H7 (cell line): ENCODE measurements at regions not wholly inside any gene's neighbourhood (a gene's known extent, or its start where the extent isn't known, plus 50 kb on each side); places are given as distances from the start of the nearest gene placed in this dataset.

Experiments
- DNase-seq: peaks from one replicate; pipeline ENCODE4 v3.0.0; 2012
- H3K27me3 ChIP-seq: 2 replicates; pipeline ENCODE4 v1.6.0; 2011; ENCODE audit warnings: mild to moderate bottlenecking, low read length; ENCODE audit not compliant: control insufficient read depth, insufficient read depth
- H3K36me3 ChIP-seq: replicated peaks from 2 replicates; pipeline ENCODE4 v1.5.1; 2011; ENCODE audit warnings: low read length; ENCODE audit not compliant: control insufficient read depth, insufficient read depth
- H3K4me3 ChIP-seq: 2 replicates; pipeline ENCODE4 v1.5.1; 2011; ENCODE audit warnings: low read depth, mild to moderate bottlenecking, control low read depth, low read length, moderate library complexity; ENCODE audit not compliant: insufficient read depth

- DNase-seq: no peak
- no peak overlapping the region for H3K4me3 ChIP-seq
- H3K36me3 ChIP-seq: no peaks in the 10 kb centered on the region
- no peaks in the 10 kb centered on the region for H3K27me3 ChIP-seq
Measured at GRCh38 chr2:13877571-13877970, 754.9 kb upstream of the LRATD1 start.

GRCh38 chr2:13884291-13884976 is 748.1 kb upstream of the LRATD1 start:
- no peak overlapping the region for H3K4me3 ChIP-seq
- no peaks in the 10 kb centered on the region for H3K27me3 ChIP-seq
- DNase-seq: no peak
- no peaks in the 10 kb centered on the region for H3K36me3 ChIP-seq

GRCh38 chr2:13901526-13901925 is 731.0 kb upstream of the LRATD1 start:
- DNase-seq: no peak
- no peaks in the 10 kb centered on the region for H3K36me3 ChIP-seq
- no peak overlapping the region for H3K4me3 ChIP-seq
- no peaks in the 10 kb centered on the region for H3K27me3 ChIP-seq

- Histone ChIP-seq H3K4me3 (no peak overlapping the region), H3K36me3 (no peaks in the 10 kb centered on the region), H3K27me3 (no peaks in the 10 kb centered on the region)
- DNase-seq: no peak
Measured at GRCh38 chr2:13905831-13906230, 726.7 kb upstream of the LRATD1 start.

- Histone ChIP-seq H3K36me3 (no peaks in the 10 kb centered on the region), H3K27me3 (no peaks in the 10 kb centered on the region), H3K4me3 (no peak overlapping the region)
- no peak for DNase-seq
Measured at GRCh38 chr2:13916066-13916465, 716.5 kb upstream of the LRATD1 start.

GRCh38 chr2:13917958-13918357 is 714.6 kb upstream of the LRATD1 start:
- Histone ChIP-seq H3K36me3 (no peaks in the 10 kb centered on the region), H3K27me3 (no peaks in the 10 kb centered on the region), H3K4me3 (no peak overlapping the region)
- DNase-seq: no peak

GRCh38 chr2:13919981-13920382 is 712.5 kb upstream of the LRATD1 start:
- DNase-seq: no peak
- Histone ChIP-seq H3K4me3 (no peak overlapping the region), H3K27me3 (no peaks in the 10 kb centered on the region), H3K36me3 (no peaks in the 10 kb centered on the region)

- H3K4me3 ChIP-seq: no peak overlapping the region
- H3K36me3 ChIP-seq: no peaks in the 10 kb centered on the region
- DNase-seq: no peak
- no peaks in the 10 kb centered on the region for H3K27me3 ChIP-seq
Measured at GRCh38 chr2:13921245-13921644, 711.3 kb upstream of the LRATD1 start.

- DNase-seq: no peak
- Histone ChIP-seq H3K27me3 (no peaks in the 10 kb centered on the region), H3K36me3 (no peaks in the 10 kb centered on the region), H3K4me3 (no peak overlapping the region)
Measured at GRCh38 chr2:13923823-13924222, 708.7 kb upstream of the LRATD1 start.

- H3K36me3 ChIP-seq: no peaks in the 10 kb centered on the region
- no peak overlapping the region for H3K4me3 ChIP-seq
- no peak for DNase-seq
- no peaks in the 10 kb centered on the region for H3K27me3 ChIP-seq
Measured at GRCh38 chr2:13942111-13942510, 690.4 kb upstream of the LRATD1 start.

GRCh38 chr2:13950761-13951160 is 681.8 kb upstream of the LRATD1 start:
- H3K27me3 ChIP-seq: no peaks in the 10 kb centered on the region
- H3K36me3 ChIP-seq: no peaks in the 10 kb centered on the region
- DNase-seq: no peak
- H3K4me3 ChIP-seq: no peak overlapping the region

- no peak for DNase-seq
- no peak overlapping the region for H3K4me3 ChIP-seq
- no peaks in the 10 kb centered on the region for H3K36me3 ChIP-seq
- H3K27me3 ChIP-seq: no peaks in the 10 kb centered on the region
Measured at GRCh38 chr2:13968811-13969210, 663.7 kb upstream of the LRATD1 start.

GRCh38 chr2:13986119-13986720 is 646.3 kb upstream of the LRATD1 start:
- DNase-seq: no peak
- no peak overlapping the region for H3K4me3 ChIP-seq
- no peaks in the 10 kb centered on the region for H3K27me3 ChIP-seq
- no peaks in the 10 kb centered on the region for H3K36me3 ChIP-seq

GRCh38 chr2:13996527-13996926 is 636.0 kb upstream of the LRATD1 start:
- Histone ChIP-seq H3K27me3 (no peaks in the 10 kb centered on the region; the same call in 1 of the 2 replicates), H3K4me3 (no peak overlapping the region), H3K36me3 (no peaks in the 10 kb centered on the region)
- DNase-seq: no peak

GRCh38 chr2:14011190-14011589 is 621.3 kb upstream of the LRATD1 start:
- Histone ChIP-seq H3K4me3 (no peak overlapping the region), H3K27me3 (no peaks in the 10 kb centered on the region), H3K36me3 (no peaks in the 10 kb centered on the region)
- no peak for DNase-seq
